ENCODE measurements at regions not wholly inside any gene's neighbourhood (a gene's known extent, or its start where the extent isn't known, plus 50 kb on each side); places are given as distances from the start of the nearest gene placed in this dataset.

DNA sequence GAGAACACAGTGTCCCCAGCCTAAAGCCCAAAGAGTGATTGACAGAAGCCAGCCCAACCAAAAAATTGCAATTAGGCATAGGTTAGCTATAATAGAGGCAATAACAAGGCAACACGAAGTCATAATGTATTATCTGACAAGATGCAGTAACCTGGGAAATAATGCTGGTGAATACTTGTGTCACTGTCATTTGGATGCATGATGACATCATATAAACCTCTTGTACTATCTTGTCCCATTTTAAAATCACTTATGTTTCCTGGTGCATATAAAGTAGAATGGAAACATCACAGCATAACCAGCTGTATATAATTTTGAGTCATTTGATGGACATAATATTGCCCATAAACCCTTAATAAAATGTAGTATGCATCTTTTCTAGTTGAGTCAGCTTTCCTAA, 1138.3 kb upstream of the LRRTM3 start:
- TF ChIP-seq SUZ12 (IDR thresholded peaks at IDR 0.05; ENCODE audit: extremely low read depth, insufficient read depth, insufficient read length) (no peak), ZNF274 (IDR thresholded peaks at IDR 0.05; ENCODE audit: low read depth, low read length) (no peak)

All from NT2/D1 (cell line).